HG02610 (cell line): ENCODE measurements at regions not wholly inside any gene's neighbourhood (a gene's known extent, or its start where the extent isn't known, plus 50 kb on each side); places are given as distances from the start of the nearest gene placed in this dataset.

Source experiments
- ATAC-seq: cut with Tn5 transposase; IDR thresholded peaks from one replicate; pipeline ENCODE4 v1.9.1; 2021; ENCODE audit warnings: mild to moderate bottlenecking, moderate library complexity; ENCODE audit not compliant: unreplicated experiment

DNA sequence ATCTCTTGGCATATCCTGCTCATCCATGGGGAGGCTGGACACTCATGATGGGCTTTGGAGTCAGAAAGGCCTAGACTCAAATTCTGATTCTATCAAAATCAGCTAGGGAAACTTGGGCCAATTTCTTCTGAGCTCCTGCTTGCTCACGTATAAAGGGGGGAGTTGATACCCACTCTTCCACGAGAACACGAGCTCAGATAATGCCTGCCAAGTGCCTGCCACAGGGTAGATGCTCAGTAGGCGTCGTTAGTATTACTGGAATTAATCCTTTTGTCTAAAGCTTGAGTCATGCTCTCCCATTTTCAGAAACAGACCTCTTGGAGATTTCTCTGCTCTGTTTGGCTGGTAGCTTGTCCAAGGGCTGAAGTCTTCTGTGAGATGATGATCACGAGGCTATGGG lies 238.3 kb upstream of the MVB12B start:
- no peak for ATAC-seq

- no peak for ATAC-seq
Measured at GRCh38 chr9:126089789-126090188, 236.8 kb upstream of the MVB12B start.

- no peak for ATAC-seq
Measured at GRCh38 chr9:126093771-126094170, 232.9 kb upstream of the MVB12B start.

- no peak for ATAC-seq
Measured at GRCh38 chr9:126095546-126096190, 231.0 kb upstream of the MVB12B start.

DNA sequence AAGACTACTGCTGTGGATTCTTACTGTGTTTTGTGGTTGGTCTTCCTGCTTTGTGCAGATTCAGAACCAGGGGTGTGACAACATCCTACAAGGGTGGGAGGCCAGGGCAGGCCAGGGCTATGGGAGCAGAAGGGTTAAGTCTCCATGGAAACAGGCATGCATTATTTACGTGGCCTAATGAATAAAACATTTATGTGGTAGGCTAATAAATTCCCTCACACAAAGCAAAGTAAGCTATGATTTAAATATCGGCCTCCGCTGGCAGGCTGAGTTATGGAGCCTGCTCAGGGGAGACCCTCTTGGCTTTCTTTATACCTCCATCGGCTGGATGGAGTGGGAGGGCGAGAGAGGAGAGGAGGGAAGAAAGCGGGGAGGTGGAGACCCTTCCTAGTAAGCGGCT lies 230.3 kb upstream of the MVB12B start:
- ATAC-seq, result no peak

DNA sequence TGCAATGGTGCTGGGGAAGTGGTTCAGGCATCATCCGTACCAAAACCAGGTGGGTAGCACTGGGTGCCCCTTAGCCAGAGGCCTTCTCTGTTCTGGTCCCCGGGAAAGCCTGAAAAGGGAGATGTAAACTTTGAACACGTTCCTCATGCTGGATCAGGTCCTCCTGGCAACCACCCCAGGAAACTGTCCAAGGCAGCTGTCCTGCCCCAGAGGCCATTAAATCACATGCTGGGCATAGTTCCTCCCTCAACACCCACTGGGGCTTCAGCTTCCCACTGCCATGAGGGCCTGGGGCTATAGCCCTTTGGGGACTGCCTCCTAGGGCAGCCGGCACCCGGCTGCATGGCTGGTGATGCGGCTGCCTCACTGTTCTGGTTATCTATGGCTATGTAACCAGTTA lies 228.9 kb upstream of the MVB12B start:
- no peak for ATAC-seq

DNA sequence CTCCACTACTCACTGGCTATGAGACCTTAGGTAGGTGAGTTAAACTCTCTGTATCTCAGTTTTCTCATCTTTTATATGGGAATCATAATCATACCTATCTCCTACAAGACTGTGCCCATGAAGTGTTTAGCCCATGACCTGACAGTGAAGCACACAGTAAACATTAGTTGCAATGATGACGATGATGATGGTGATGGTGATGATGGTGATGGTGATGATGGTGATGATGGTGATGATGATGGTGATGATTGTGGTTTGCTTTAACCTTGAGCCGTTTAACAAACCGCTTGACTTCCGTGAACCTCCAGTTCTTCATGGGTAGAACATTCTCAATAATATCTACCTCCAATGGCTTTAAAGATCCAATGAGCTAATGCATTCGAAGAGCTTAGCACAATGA lies 220.2 kb upstream of the MVB12B start:
- ATAC-seq, result no peak

- no peak for ATAC-seq
Measured at GRCh38 chr9:126107693-126108092, 218.9 kb upstream of the MVB12B start.

GRCh38 chr9:126108240-126108639 lies 218.4 kb upstream of the MVB12B start:
- ATAC-seq, result no peak

DNA sequence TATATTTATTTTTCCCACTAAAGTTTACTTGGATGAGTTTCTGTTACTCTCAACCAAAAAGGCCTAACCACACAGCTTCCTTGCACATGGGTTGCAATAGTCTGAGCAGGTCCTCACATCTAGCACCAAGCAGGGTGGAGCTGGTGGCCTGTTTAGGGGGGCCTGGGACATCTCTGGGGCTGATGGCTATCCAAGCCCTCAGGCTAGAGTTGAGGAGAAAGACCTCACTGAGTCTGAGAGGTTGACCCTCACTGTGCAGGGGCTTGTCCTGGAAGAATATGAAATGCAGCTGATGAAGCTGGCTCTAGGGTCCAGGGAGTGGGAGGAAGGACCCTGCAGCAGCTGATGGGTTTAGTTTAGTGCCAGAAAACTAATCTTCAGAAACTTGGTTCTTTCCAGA lies 217.1 kb upstream of the MVB12B start:
- no peak for ATAC-seq

GRCh38 chr9:126111556-126111955 lies 215.1 kb upstream of the MVB12B start:
- no peak for ATAC-seq

GRCh38 chr9:126112135-126112720 lies 214.4 kb upstream of the MVB12B start:
- ATAC-seq, result no peak

- no peak for ATAC-seq
Measured at GRCh38 chr9:126113176-126113575, 213.5 kb upstream of the MVB12B start.

- ATAC-seq, result no peak
Measured at GRCh38 chr9:126113756-126114408, 212.7 kb upstream of the MVB12B start.

DNA sequence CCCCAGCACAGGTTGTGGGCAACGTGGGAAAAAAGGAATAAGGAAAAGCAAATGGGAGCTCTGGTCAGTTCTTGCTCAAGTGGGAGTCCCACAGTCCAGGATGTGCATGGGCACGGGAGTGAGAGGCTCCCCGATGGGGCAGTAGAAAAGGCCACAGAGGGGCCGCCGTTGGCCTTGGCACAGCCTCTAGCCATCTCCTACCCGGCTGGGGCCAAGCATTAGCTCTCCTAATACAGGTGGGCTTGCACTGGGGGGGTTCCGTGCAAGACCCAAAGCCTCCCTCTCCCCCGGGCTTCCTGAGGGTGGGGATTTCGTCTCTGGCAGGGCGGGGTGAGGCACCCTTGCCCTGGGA lies 212.2 kb upstream of the MVB12B start:
- ATAC-seq, result no peak

DNA sequence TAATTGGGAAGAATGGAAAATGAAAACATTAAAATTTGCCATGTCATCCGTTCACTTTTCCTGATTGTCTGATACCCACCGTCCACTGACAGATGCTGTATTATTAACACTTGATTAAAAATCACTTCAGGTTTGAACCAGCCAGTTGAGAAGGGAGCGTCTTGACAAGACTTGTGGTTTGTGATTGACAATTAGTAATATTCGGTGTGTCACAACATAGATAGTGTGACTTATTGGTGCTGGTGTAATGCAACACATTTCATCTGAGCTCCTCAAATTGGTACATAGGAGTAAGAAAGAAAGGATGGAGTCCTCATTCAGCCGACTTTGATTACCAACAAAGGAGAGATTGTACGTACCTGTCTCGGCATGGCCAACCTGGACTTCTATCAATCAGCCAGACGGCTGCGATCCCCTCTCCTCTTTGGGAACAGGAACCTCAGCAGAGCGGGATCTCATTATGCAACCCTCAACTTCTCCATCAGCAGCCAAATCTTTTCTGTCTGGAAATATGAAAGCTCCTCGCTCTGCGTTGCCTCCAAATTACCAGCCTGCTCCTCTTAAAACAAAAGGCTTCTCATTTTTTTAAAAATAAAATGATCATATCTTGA lies 211.7 kb upstream of the MVB12B start:
- ATAC-seq, result no peak

DNA sequence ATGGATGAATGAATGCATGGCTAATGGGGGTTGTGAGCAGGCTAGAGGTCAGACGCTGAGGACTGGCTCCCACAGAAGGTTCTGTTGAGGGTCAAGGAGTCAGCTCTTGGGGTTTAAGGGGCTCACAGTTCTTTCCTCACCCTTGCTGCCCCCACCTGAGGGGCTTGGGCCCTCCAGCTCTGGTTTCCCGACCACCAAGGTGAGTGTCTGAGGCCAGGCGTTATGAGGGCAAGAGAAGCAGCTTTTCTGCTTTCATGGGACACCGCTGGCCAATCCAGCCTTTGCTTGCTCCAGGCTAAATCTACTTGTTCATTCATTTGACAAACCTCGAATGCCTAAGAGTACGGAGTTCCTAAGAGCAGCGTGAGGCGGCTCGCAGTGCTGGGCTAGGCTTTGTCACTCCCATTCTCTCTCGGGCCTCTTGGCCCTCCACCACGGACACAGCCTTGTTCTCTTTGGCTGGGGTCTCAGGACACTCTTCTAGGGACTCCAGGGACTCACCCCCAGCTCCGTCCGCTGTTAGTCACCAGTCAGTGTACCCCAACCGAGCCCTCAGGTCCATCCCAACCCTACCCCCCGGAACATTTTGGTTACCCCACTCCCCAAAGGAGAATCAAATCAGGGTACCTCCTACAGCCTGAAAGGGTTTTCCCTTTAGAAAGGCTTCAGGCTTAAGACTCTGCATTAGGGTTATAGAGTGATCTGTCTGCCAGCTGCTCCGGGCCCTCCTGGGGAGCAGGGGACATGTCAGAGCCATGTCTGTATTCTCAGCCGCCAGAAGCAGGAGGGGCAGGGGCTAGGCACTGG lies 210.1 kb upstream of the MVB12B start:
- ATAC-seq, result no peak

DNA sequence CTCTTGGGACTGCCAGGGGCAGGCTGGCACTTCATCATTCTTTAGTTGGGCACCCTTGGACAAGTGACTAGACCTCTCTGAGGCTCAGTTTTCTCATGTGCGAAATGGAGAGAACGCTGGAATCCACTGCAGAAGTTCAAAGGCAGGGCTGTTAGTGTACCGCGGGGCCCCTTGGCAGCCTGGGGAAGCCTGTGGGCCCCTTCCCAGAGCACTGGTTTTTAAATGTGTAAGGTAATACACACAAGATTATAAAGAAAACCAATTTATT lies 209.5 kb upstream of the MVB12B start:
- no peak for ATAC-seq

DNA sequence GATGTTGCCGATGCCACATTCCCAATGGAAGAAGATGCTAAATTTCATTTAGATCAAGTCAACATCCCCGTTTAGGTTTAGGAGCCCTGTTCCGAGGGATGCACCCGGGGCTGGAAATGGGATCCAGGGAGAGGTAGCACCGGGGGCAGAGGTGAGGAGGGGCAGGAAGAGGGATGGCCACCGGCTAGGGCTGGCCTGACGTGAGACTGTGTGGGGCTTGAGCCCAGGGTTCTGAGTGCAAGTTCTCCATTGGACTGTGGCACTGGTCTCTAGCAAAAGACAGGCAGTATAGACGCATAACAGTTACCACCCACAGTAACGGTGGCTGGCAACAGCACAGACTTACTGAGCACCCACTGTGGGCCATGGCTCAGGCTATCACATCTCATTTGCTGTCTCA lies 209.0 kb upstream of the MVB12B start:
- ATAC-seq, result no peak

DNA sequence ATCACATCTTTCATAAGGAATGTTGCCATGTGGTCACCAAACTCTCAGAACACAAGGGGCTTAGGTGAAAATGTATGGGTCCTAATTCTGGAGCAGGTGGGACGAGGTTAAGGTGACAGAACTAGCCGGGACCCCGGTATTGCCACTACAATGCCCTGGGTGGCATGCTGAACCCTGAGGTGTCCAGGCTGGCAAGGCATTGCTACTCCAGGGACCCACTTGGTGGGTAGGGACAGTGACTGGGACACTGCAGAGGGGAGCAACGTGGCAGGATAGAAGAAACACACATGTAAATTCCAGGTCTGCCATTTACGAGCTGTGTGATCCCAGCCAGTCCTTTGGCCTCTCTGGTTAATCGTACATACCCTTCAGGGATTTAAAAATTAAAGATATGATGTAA lies 206.9 kb upstream of the MVB12B start:
- ATAC-seq, result no peak

DNA sequence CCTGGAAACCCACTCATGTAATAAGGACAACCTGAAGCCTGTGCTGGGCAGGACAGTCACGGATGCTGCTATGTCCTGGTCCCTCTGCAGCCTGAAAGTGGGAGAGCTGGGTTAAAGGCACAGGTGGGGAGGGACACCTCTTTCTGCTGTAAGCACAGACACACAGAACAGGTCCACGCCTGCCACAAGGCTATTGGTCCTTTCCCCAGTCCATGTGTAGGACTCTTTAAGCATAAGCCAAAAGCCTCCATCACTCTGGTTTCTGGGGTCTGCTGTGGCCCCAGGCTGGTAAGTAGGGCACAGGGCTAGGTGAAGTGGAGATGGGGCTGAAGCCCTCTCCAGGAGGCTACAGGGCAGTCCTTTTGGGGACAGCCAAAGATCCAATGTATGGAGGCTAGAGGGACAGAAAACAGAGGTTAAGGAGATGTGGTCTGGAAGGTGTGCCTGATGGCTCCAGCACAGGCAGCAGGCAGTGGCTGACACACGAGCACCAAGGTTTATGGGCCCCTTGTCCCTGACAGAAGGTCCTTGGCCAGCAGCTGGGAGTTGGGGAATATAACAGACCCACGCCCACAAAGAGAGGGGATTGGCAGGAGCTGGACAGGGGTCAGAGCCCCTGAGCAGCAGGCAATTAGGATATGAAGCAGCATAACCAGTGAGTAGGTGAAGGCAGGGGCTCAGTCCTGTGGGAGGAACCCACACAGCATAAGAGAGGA lies 203.6 kb upstream of the MVB12B start:
- no peak for ATAC-seq
